ENCODE measurements at regions not wholly inside any gene's neighbourhood (a gene's known extent, or its start where the extent isn't known, plus 50 kb on each side); places are given as distances from the start of the nearest gene placed in this dataset.
A peak's percentile ranks its signal among the peaks of the same experiment; 100 is the strongest.

DNA sequence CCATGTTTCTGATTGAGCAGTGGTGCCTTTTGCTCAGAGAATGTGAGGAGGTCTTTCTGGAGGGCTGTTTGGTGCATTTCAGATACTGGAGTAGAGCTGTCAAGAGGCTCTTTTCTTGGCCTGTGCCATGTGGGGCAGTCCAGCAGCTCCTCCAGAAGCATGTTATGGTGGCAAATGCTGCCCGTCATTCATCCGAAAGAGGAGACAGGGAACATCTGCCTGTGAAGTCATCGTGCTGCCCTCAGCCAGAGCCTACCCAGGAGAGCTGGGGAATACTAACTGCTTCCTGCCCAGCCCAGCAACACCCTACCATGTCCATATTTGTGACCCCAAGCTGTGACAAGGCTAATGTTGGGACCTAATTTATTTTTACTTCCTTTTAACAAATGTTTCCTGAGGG is 82.2 kb upstream of the SLC6A6 start:
- Histone ChIP-seq H3K27ac (ENCODE audit: low read depth, low read length) (no peak overlapping the region), H3K4me3 (ENCODE audit: low read depth, low read length) (peak overlapping the region; percentile 26; the same call in 1 of the 2 replicates), H3K36me3 (ENCODE audit: control insufficient read depth, insufficient read depth, low read length) (no peaks in the 10 kb centered on the region), H3K9ac (ENCODE audit: low read length) (no peak overlapping the region), H3K27me3 (ENCODE audit: control insufficient read depth, insufficient read depth, low read length) (no peaks in the 10 kb centered on the region), H3K4me1 (ENCODE audit: control insufficient read depth, insufficient read depth, low read length) (peaks cover 35% of the 10 kb centered on the region; the same call in 1 of the 2 replicates), H3K9me3 (ENCODE audit: control insufficient read depth, insufficient read depth, low read depth, low read length) (no peaks in the 10 kb centered on the region)

DNA sequence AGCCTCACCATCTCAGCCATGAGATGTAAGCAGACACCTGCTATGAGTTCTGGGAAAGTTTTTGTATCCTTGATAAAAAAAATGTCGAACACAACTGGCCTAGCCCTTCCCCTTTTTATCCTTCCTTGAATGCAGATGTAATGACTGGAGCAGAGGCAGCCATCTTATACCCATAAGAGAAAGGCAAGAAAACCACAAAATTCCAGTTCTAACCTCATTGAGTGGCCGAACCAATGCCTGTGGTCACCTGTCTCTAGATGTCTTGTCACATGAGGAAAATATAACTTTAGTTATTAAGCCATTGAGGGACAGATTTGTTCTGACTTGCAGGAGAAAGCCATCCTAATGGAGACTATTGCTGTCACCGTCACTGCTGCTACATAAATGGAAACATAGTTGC is 80.4 kb upstream of the SLC6A6 start:
- no peaks in the 10 kb centered on the region for H3K9me3 ChIP-seq (ENCODE audit: control insufficient read depth, insufficient read depth, low read depth, low read length)
- no peak overlapping the region for H3K27ac ChIP-seq (ENCODE audit: low read depth, low read length)
- H3K4me1 ChIP-seq (ENCODE audit: control insufficient read depth, insufficient read depth, low read length): peaks cover 30% of the 10 kb centered on the region; the same call in 1 of the 2 replicates
- H3K4me3 ChIP-seq (ENCODE audit: low read depth, low read length): no peak overlapping the region
- no peaks in the 10 kb centered on the region for H3K36me3 ChIP-seq (ENCODE audit: control insufficient read depth, insufficient read depth, low read length)
- no peak overlapping the region for H3K9ac ChIP-seq (ENCODE audit: low read length)
- H3K27me3 ChIP-seq (ENCODE audit: control insufficient read depth, insufficient read depth, low read length): no peaks in the 10 kb centered on the region

DNA sequence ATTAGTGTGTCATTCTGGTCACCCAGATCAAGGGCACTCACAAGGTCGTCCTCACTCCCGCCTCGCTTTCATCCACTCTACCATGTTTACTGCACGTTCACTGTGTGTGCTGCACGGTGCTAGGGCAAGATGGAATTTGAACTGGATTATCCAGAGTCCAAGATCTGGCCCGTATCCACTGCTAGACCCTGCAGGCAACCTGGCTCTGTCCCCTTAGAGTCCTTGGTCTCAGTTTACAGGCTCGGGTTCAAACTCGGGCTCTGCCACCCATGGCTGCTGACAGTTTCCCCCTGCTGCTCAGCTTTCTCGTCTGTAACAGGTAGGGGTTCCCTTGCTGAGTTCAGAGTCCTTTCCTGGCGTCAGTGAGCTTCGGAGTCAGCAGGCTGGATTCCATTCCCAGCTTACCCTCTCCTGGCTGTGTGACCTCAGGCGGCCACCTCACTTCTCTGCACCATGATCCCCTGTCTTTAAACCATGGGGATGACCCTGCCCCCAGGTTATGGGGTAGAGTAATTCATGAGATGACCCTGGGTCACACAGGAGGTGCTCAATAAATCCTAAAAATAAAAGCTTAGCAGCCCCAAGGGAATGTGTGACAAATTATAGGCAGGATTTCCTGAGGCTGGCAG is 79.6 kb upstream of the SLC6A6 start:
- H3K27me3 ChIP-seq (ENCODE audit: control insufficient read depth, insufficient read depth, low read length): no peaks in the 10 kb centered on the region
- H3K4me3 ChIP-seq (ENCODE audit: low read depth, low read length): no peak overlapping the region
- no peaks in the 10 kb centered on the region for H3K36me3 ChIP-seq (ENCODE audit: control insufficient read depth, insufficient read depth, low read length)
- H3K9ac ChIP-seq (ENCODE audit: low read length): no peak overlapping the region
- no peaks in the 10 kb centered on the region for H3K9me3 ChIP-seq (ENCODE audit: control insufficient read depth, insufficient read depth, low read depth, low read length)
- H3K27ac ChIP-seq (ENCODE audit: low read depth, low read length): no peak overlapping the region
- H3K4me1 ChIP-seq (ENCODE audit: control insufficient read depth, insufficient read depth, low read length): peaks cover 27% of the 10 kb centered on the region; the same call in 1 of the 2 replicates

DNA sequence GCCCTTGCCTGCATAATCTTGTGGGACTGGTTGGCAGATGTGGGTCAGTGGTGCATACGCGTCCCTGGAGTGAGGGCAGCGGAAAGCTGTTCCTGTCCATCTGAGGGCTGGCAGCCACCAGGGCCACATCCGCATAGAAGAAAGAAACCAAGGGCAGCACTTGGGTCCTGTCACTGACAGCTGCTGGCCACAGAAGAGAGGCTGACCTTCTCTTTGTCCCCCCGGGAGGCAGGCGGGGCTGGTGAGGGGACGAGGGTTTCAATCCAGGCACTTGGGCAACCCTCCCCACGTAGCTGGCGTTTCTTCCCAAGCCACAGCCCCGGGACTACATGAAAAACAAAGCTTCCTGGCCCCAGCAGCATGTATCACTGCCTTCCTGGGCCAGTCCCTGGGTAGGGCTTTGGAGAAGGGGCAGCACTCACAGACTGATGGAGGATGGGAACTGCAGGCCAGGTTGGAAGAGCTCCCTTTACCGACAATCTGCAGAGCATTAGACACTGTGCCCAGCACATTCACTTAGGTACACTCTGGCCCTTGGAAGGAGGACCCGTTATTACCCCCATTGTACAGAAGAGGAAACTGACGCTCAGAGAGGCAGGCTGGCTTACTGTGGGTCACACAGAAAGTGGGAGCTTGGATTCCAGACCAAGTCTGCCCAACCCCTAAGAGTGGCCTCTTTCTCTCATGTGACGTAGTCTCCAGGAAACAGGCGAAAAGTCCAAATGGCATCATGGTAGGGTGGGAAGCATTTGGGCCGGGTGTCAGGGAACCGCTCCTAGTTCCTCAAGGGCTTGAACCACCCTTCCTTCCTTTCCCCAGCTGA is 78.8 kb upstream of the SLC6A6 start:
- Histone ChIP-seq H3K4me3 (ENCODE audit: low read depth, low read length) (no peak overlapping the region), H3K36me3 (ENCODE audit: control insufficient read depth, insufficient read depth, low read length) (no peaks in the 10 kb centered on the region), H3K9me3 (ENCODE audit: control insufficient read depth, insufficient read depth, low read depth, low read length) (no peaks in the 10 kb centered on the region), H3K9ac (ENCODE audit: low read length) (no peak overlapping the region), H3K27me3 (ENCODE audit: control insufficient read depth, insufficient read depth, low read length) (no peaks in the 10 kb centered on the region), H3K4me1 (ENCODE audit: control insufficient read depth, insufficient read depth, low read length) (peaks cover 27% of the 10 kb centered on the region; the same call in 1 of the 2 replicates), H3K27ac (ENCODE audit: low read depth, low read length) (no peak overlapping the region)

DNA sequence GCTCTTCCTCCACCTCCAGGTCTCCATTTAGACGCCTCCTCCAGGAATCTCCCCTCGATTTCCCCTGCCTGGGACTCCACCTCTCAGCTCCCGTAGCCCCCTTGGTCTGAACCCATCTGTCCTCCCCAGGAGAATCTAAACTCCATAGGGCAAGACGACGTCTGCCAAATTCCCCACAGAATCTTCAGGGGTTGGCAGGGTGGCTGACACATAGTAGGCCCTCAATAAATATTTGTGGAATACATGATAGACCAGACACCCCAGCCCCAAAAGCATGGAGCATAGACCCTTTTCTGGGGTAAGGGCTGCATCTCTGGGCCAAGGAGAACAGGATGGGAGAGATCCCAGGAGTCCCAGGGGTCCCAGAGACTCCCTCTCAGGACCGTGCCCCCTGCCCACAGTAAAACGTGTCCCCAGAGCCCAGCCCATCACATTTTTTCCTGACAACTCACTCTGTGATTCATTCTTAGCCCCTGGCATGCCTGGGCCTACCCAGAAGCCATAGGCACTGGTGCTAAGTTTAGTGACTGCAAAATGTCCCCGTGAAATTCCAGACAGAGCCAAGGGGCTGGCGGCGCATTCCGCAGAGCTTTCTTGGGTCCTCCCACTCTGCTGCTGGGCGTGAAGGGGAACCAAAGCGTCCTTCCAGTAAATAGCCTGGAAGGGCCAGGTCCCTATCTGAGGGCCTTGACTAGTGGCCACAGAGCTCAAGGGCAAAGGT is 78.0 kb upstream of the SLC6A6 start:
- peaks cover 27% of the 10 kb centered on the region; the same call in 1 of the 2 replicates for H3K4me1 ChIP-seq (ENCODE audit: control insufficient read depth, insufficient read depth, low read length)
- no peaks in the 10 kb centered on the region for H3K27me3 ChIP-seq (ENCODE audit: control insufficient read depth, insufficient read depth, low read length)
- no peaks in the 10 kb centered on the region for H3K9me3 ChIP-seq (ENCODE audit: control insufficient read depth, insufficient read depth, low read depth, low read length)
- no peak overlapping the region for H3K4me3 ChIP-seq (ENCODE audit: low read depth, low read length)
- no peaks in the 10 kb centered on the region for H3K36me3 ChIP-seq (ENCODE audit: control insufficient read depth, insufficient read depth, low read length)
- H3K9ac ChIP-seq (ENCODE audit: low read length): peak overlapping the region; percentile 5
- H3K27ac ChIP-seq (ENCODE audit: low read depth, low read length): no peak overlapping the region

DNA sequence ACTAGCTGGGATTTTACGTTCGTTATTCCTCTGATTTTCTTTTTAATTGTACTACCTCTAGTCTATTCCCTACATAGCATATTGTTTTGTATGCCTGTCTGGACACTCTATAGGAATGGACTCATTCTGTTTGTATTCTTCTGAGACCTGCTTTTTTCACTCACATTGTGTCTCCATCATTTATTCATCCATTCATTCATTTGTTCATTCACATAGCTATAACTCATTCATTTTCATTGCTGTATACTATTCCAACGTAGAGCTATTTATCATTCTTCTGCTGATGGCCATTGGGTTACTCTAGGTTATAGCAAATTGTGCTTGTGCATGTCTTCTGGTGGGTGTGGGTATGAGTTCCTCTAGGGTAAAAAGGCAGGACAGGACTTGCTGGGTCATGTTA is 74.0 kb upstream of the SLC6A6 start:
- no peaks in the 10 kb centered on the region for H3K36me3 ChIP-seq (ENCODE audit: control insufficient read depth, insufficient read depth, low read length)

DNA sequence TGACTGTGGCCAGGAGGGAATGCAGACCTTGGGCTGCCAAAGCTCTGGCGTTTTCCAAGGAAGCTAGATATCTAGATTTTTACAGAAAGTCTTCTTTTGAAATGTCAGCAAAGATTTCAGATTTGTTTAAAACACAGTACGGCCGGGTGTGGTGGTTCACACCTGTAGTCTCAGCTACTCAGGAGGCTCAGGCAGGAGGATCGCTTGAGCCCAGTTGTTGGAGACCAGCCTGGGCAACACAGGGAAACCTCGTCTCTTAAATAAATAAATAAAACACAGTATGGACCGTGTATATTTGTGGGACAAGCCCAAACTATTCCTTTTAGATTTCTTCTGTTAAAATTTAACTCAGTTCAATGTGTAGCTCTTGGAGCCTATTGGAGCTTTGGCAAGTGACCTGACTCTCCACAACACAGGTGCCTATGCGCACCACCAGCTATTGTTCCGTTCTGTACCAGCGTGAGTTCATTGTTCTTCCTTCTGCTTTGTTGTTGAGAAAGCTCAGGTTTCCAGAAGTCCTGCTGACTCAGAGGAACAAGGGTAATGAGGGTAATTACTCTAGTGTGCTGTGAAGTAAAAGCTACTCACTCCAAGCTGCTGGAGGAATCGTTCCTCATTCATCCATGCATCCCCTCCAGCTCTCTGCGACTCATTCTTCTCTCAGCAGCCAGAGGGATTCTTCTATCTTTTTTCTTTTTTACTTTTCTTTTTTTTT is 73.1 kb upstream of the SLC6A6 start:
- Histone ChIP-seq H3K27ac (ENCODE audit: low read depth, low read length) (no peak overlapping the region), H3K27me3 (ENCODE audit: control insufficient read depth, insufficient read depth, low read length) (no peaks in the 10 kb centered on the region), H3K4me3 (ENCODE audit: low read depth, low read length) (no peak overlapping the region), H3K9ac (ENCODE audit: low read length) (no peak overlapping the region), H3K4me1 (ENCODE audit: control insufficient read depth, insufficient read depth, low read length) (peaks cover 18% of the 10 kb centered on the region), H3K36me3 (ENCODE audit: control insufficient read depth, insufficient read depth, low read length) (no peaks in the 10 kb centered on the region), H3K9me3 (ENCODE audit: control insufficient read depth, insufficient read depth, low read depth, low read length) (no peaks in the 10 kb centered on the region)

More for the DNA sequence above, 74.0 kb upstream of the SLC6A6 start:
- Histone ChIP-seq H3K27me3 (ENCODE audit: control insufficient read depth, insufficient read depth, low read length) (no peaks in the 10 kb centered on the region), H3K4me3 (ENCODE audit: low read depth, low read length) (no peak overlapping the region), H3K27ac (ENCODE audit: low read depth, low read length) (no peak overlapping the region), H3K9ac (ENCODE audit: low read length) (no peak overlapping the region), H3K4me1 (ENCODE audit: control insufficient read depth, insufficient read depth, low read length) (peaks cover 25% of the 10 kb centered on the region), H3K9me3 (ENCODE audit: control insufficient read depth, insufficient read depth, low read depth, low read length) (no peaks in the 10 kb centered on the region)

DNA sequence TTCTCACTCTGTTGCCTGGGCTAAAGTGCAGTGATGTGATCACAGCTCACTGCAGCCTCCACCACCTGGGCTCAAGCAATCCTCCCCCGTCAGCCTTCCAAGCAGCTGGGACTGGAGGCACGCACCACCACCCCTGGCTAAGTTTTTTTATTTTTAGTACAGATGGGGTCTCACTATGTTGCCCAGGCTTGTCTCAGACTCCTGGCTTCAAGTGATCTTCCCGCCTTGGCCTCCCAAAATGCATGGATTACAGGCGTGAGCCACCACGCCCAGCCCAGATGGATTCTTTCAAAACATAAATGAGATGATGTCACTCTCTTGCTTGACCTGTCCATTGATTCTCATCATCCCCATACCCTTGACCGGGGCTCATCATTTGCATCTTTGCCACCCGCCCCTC is 72.6 kb upstream of the SLC6A6 start:
- H3K4me3 ChIP-seq (ENCODE audit: low read depth, low read length): no peak overlapping the region
- no peaks in the 10 kb centered on the region for H3K36me3 ChIP-seq (ENCODE audit: control insufficient read depth, insufficient read depth, low read length)
- H3K9ac ChIP-seq (ENCODE audit: low read length): no peak overlapping the region
- H3K27me3 ChIP-seq (ENCODE audit: control insufficient read depth, insufficient read depth, low read length): no peaks in the 10 kb centered on the region
- H3K4me1 ChIP-seq (ENCODE audit: control insufficient read depth, insufficient read depth, low read length): peaks cover 12% of the 10 kb centered on the region
- H3K9me3 ChIP-seq (ENCODE audit: control insufficient read depth, insufficient read depth, low read depth, low read length): no peaks in the 10 kb centered on the region
- no peak overlapping the region for H3K27ac ChIP-seq (ENCODE audit: low read depth, low read length)

DNA sequence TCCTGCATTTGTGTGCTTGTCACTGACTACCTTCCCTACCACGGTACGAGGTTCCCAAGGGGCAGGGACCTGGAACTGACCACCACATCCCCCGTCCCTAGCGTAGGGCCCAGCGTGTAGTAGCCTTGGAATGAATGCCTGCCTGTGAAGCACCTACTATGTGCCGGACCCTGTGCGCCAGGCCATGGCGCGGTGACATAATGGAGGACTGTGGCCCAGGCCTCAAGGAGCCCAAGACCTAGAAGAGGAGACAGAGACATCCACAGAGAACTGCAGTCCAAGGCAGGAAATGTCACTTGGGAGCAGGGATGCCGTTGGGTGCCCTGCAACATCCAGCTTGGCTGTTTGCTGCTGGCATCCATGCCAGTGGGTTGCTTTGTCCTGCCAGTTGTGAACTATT is 71.9 kb upstream of the SLC6A6 start:
- Histone ChIP-seq H3K27ac (ENCODE audit: low read depth, low read length) (no peak overlapping the region), H3K27me3 (ENCODE audit: control insufficient read depth, insufficient read depth, low read length) (no peaks in the 10 kb centered on the region), H3K9me3 (ENCODE audit: control insufficient read depth, insufficient read depth, low read depth, low read length) (no peaks in the 10 kb centered on the region), H3K4me3 (ENCODE audit: low read depth, low read length) (no peak overlapping the region), H3K9ac (ENCODE audit: low read length) (no peak overlapping the region), H3K4me1 (ENCODE audit: control insufficient read depth, insufficient read depth, low read length) (peaks cover 9% of the 10 kb centered on the region), H3K36me3 (ENCODE audit: control insufficient read depth, insufficient read depth, low read length) (no peaks in the 10 kb centered on the region)

DNA sequence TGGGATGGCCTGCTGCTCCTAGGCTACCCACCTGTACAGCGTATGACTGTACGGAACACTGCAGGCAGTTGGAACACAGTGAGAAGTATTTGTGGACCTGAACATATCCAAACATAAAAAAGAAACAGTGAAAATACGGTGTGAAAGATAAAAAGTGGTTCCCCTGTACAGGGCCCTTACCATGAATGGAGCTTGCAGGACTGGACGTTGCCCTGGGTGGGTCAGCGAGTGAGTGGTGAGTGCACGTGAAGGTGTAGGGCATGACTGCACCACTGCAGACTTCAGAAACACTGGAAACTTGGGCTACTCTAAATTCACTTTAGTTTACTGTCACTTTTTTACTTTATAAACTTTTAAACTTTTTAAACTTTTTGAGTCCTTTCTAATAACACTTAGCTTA is 71.2 kb upstream of the SLC6A6 start:
- peaks cover 9% of the 10 kb centered on the region for H3K4me1 ChIP-seq (ENCODE audit: control insufficient read depth, insufficient read depth, low read length)
- H3K27me3 ChIP-seq (ENCODE audit: control insufficient read depth, insufficient read depth, low read length): no peaks in the 10 kb centered on the region
- H3K9me3 ChIP-seq (ENCODE audit: control insufficient read depth, insufficient read depth, low read depth, low read length): no peaks in the 10 kb centered on the region
- H3K9ac ChIP-seq (ENCODE audit: low read length): no peak overlapping the region
- H3K4me3 ChIP-seq (ENCODE audit: low read depth, low read length): no peak overlapping the region
- no peak overlapping the region for H3K27ac ChIP-seq (ENCODE audit: low read depth, low read length)
- H3K36me3 ChIP-seq (ENCODE audit: control insufficient read depth, insufficient read depth, low read length): no peaks in the 10 kb centered on the region
